ENCODE measurements at regions not wholly inside any gene's neighbourhood (a gene's known extent, or its start where the extent isn't known, plus 50 kb on each side); places are given as distances from the start of the nearest gene placed in this dataset.
"Not testable (repeated sequence)": the region's sequence is repeated elsewhere in the genome, so short reads cannot be mapped to it uniquely, and the experiment has no call there.

GRCh38 chr2:31765078-31765945, 184.6 kb upstream of the SRD5A2 start:
- CTCF ChIA-PET, result no interaction called here

GRCh38 chr2:31764169-31764568, 183.4 kb upstream of the SRD5A2 start:
- intact Hi-C loops (cut with micrococcal nuclease; ENCODE audit: unreplicated experiment), result no loop called here
- no peak for TF ChIP-seq CTCF (conservative IDR thresholded peaks at IDR 0.05; ENCODE audit: low read depth, low read length)
- no peak for TF ChIP-seq EZH2 (IDR thresholded peaks at IDR 0.05; ENCODE audit: borderline replicate concordance, low read depth, low read length, poor library complexity, severe bottlenecking)
- Histone ChIP-seq H3K36me3 (ENCODE audit: insufficient read depth, low read length, poor library complexity, severe bottlenecking) (no peaks in the 10 kb centered on the region), H3K27ac (ENCODE audit: low read depth, low read length, poor library complexity, severe bottlenecking) (no peak overlapping the region), H3K4me1 (ENCODE audit: insufficient read depth, low read length, poor library complexity, severe bottlenecking) (no peaks in the 10 kb centered on the region), H3K4me3 (ENCODE audit: low read depth, low read length, poor library complexity, severe bottlenecking) (no peak overlapping the region), H3K9me3 (ENCODE audit: low read depth, low read length, poor library complexity, severe bottlenecking) (no peaks in the 10 kb centered on the region), H3K27me3 (replicated peaks; ENCODE audit: insufficient read depth, low read depth, low read length, poor library complexity) (peaks cover 3% of the 10 kb centered on the region)
- BruUV-seq (replicated peaks), result no TSS peak
- CTCF ChIA-PET, result no interaction called here
- POLR2A ChIA-PET (ENCODE audit: low non-redundant PET), result no interaction called here
- no peak for DNase-seq (ENCODE audit: low spot score)

More at GRCh38 chr2:31765078-31765945, 184.6 kb upstream of the SRD5A2 start:
- Histone ChIP-seq H3K36me3 (ENCODE audit: insufficient read depth, low read length, poor library complexity, severe bottlenecking) (no peaks in the 10 kb centered on the region), H3K9me3 (ENCODE audit: low read depth, low read length, poor library complexity, severe bottlenecking) (no peaks in the 10 kb centered on the region), H3K27ac (ENCODE audit: low read depth, low read length, poor library complexity, severe bottlenecking) (no peak overlapping the region), H3K4me3 (ENCODE audit: low read depth, low read length, poor library complexity, severe bottlenecking) (no peak overlapping the region), H3K27me3 (replicated peaks; ENCODE audit: insufficient read depth, low read depth, low read length, poor library complexity) (peaks cover 3% of the 10 kb centered on the region), H3K4me1 (ENCODE audit: insufficient read depth, low read length, poor library complexity, severe bottlenecking) (no peaks in the 10 kb centered on the region)
- no peak for DNase-seq (ENCODE audit: low spot score)
- TF ChIP-seq CTCF (conservative IDR thresholded peaks at IDR 0.05; ENCODE audit: low read depth, low read length), result no peak
- no peak for TF ChIP-seq EZH2 (IDR thresholded peaks at IDR 0.05; ENCODE audit: borderline replicate concordance, low read depth, low read length, poor library complexity, severe bottlenecking)
- no TSS peak for BruUV-seq (replicated peaks)
- intact Hi-C loops (cut with micrococcal nuclease; ENCODE audit: unreplicated experiment), result no loop called here
- POLR2A ChIA-PET (ENCODE audit: low non-redundant PET), result no interaction called here

- ChIA-PET POLR2A (ENCODE audit: low non-redundant PET) (no interaction called here), CTCF (no interaction called here)
- Histone ChIP-seq H3K27ac (ENCODE audit: low read depth, low read length, poor library complexity, severe bottlenecking) (no peak overlapping the region), H3K27me3 (replicated peaks; ENCODE audit: insufficient read depth, low read depth, low read length, poor library complexity) (peaks cover 3% of the 10 kb centered on the region), H3K36me3 (ENCODE audit: insufficient read depth, low read length, poor library complexity, severe bottlenecking) (no peaks in the 10 kb centered on the region), H3K4me3 (ENCODE audit: low read depth, low read length, poor library complexity, severe bottlenecking) (no peak overlapping the region), H3K4me1 (ENCODE audit: insufficient read depth, low read length, poor library complexity, severe bottlenecking) (no peaks in the 10 kb centered on the region), H3K9me3 (ENCODE audit: low read depth, low read length, poor library complexity, severe bottlenecking) (no peaks in the 10 kb centered on the region)
- DNase-seq (ENCODE audit: low spot score), result no peak
- TF ChIP-seq CTCF (conservative IDR thresholded peaks at IDR 0.05; ENCODE audit: low read depth, low read length), result no peak
- TF ChIP-seq EZH2 (IDR thresholded peaks at IDR 0.05; ENCODE audit: borderline replicate concordance, low read depth, low read length, poor library complexity, severe bottlenecking), result no peak
- intact Hi-C loops (cut with micrococcal nuclease; ENCODE audit: unreplicated experiment), result no loop called here
- no TSS peak for BruUV-seq (replicated peaks)
Observed at GRCh38 chr2:31762085-31762484, 181.3 kb upstream of the SRD5A2 start.

GRCh38 chr2:31757351-31757750, 176.6 kb upstream of the SRD5A2 start:
- CTCF ChIA-PET; H3K9me3 ChIP-seq (ENCODE audit: low read depth, low read length, poor library complexity, severe bottlenecking); DNase-seq (ENCODE audit: low spot score); BruUV-seq (replicated peaks); H3K4me1 ChIP-seq (ENCODE audit: insufficient read depth, low read length, poor library complexity, severe bottlenecking); POLR2A ChIA-PET (ENCODE audit: low non-redundant PET); intact Hi-C loops (cut with micrococcal nuclease; ENCODE audit: unreplicated experiment); H3K27ac ChIP-seq (ENCODE audit: low read depth, low read length, poor library complexity, severe bottlenecking); H3K36me3 ChIP-seq (ENCODE audit: insufficient read depth, low read length, poor library complexity, severe bottlenecking); H3K4me3 ChIP-seq (ENCODE audit: low read depth, low read length, poor library complexity, severe bottlenecking); H3K27me3 ChIP-seq (replicated peaks; ENCODE audit: insufficient read depth, low read depth, low read length, poor library complexity): not testable (repeated sequence)

GRCh38 chr2:31748746-31749145, 168.0 kb upstream of the SRD5A2 start:
- H3K27ac ChIP-seq (ENCODE audit: low read depth, low read length, poor library complexity, severe bottlenecking); DNase-seq (ENCODE audit: low spot score); intact Hi-C loops (cut with micrococcal nuclease; ENCODE audit: unreplicated experiment); H3K9me3 ChIP-seq (ENCODE audit: low read depth, low read length, poor library complexity, severe bottlenecking); H3K27me3 ChIP-seq (replicated peaks; ENCODE audit: insufficient read depth, low read depth, low read length, poor library complexity); H3K4me1 ChIP-seq (ENCODE audit: insufficient read depth, low read length, poor library complexity, severe bottlenecking); H3K4me3 ChIP-seq (ENCODE audit: low read depth, low read length, poor library complexity, severe bottlenecking); BruUV-seq (replicated peaks); H3K36me3 ChIP-seq (ENCODE audit: insufficient read depth, low read length, poor library complexity, severe bottlenecking); CTCF ChIA-PET: not testable (repeated sequence)
- POLR2A ChIA-PET (ENCODE audit: low non-redundant PET), result interaction anchor here (0.6 kb wide), 2 partner anchors 435 to 951 kb away, joined by 3 read pairs; no protein-coding TSS in a partner anchor
